GM23248 (cell line): ENCODE measurements at regions not wholly inside any gene's neighbourhood (a gene's known extent, or its start where the extent isn't known, plus 50 kb on each side); places are given as distances from the start of the nearest gene placed in this dataset.

Experiments
- EZH2 ChIP-seq: fragments of 200-600 bp; sonication (generic); IDR thresholded peaks from 2 replicates; pipeline ENCODE4 v1.6.1; 2018; ENCODE audit warnings: antibody characterized with exemption, mild to moderate bottlenecking; ENCODE audit not compliant: insufficient read depth, poor library complexity, severe bottlenecking
- EZH2phosphoT487 ChIP-seq: fragments of 200-600 bp; sonication (generic); IDR thresholded peaks from 2 replicates; pipeline ENCODE4 v1.6.1; 2018; ENCODE audit warnings: antibody characterized with exemption, moderate library complexity, mild to moderate bottlenecking, low read depth; ENCODE audit not compliant: insufficient read depth

DNA sequence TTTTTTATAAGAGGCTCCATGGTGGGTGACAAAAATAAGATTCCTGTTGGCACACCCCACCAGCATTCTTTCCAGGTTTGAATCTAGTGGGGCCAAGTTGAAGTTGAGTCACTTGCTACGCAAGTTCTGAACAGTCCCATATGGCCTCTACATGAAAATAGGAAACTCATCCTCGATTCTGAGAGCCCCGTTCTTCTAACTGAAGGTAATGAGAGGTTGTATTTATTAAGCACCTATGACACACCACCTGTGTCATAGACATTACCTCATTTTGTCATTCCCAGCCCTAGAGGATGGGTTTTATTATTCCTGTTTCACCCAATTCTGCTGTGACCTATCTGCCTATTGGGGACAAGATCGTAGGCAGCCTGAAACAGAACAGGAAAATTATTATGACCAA, 131.7 kb downstream of the ACTL7B start:
- TF ChIP-seq EZH2 (no peak), EZH2phosphoT487 (no peak)
